Gastroesophageal sphincter (tissue), 2 donors: ENCODE measurements at regions not wholly inside any gene's neighbourhood (a gene's known extent, or its start where the extent isn't known, plus 50 kb on each side); places are given as distances from the start of the nearest gene placed in this dataset.
"Not testable (repeated sequence)": the region's sequence is repeated elsewhere in the genome, so short reads cannot be mapped to it uniquely, and the experiment has no call there.

Experiments used
- POLR2A ChIP-seq, 2 donors: fragments of 450-650 bp; IDR thresholded peaks; one replicate each; pipeline ENCODE4 v1.6.1; 2017; ENCODE audit warnings: antibody characterized with exemption in 2 of 2, mild to moderate bottlenecking in 2 of 2, moderate library complexity in 1 of 2
- POLR2AphosphoS5 ChIP-seq: sonication (generic); formaldehyde crosslinking; IDR thresholded peaks from one replicate; pipeline ENCODE4 v1.6.1; 2017; ENCODE audit warnings: antibody characterized with exemption

GRCh38 chr14:105648609-105649535 is 122.5 kb downstream of the TMEM121 start:
- not testable (repeated sequence) for TF ChIP-seq POLR2A (IDR thresholded peaks at IDR 0.05); POLR2AphosphoS5
